NCI-H748 (cell line): ENCODE measurements at regions not wholly inside any gene's neighbourhood (a gene's known extent, or its start where the extent isn't known, plus 50 kb on each side); places are given as distances from the start of the nearest gene placed in this dataset.

Source experiments
- DNase-seq: peaks from one replicate; lab custom pipeline; 2025; ENCODE audit not compliant: unreplicated experiment; lab: John Stamatoyannopoulos, UW

GRCh38 chr9:80352967-80353366 lies 781.2 kb downstream of the TLE4 start:
- DNase-seq, result no peak

DNA sequence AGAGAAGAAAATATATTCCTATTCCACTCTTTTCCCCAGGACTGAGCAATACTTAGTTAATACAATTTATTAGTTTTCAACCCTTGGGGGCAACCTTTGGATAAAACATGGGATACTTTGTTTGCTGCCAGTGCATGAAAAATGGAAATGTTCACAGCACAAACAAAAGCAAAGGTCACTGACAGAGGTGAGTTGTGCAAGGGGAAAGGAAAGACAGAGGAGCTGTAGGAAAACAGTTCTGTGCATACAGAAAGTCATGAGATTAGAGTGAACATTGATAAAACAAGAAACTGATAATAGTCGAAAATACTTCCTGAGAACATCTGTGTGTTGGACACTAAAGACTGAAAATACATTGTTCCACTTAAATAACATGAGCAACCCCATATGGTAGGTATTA lies 779.8 kb downstream of the TLE4 start:
- DNase-seq, result no peak

- DNase-seq, result no peak
Measured at GRCh38 chr9:80326105-80326504, 754.3 kb downstream of the TLE4 start.

DNA sequence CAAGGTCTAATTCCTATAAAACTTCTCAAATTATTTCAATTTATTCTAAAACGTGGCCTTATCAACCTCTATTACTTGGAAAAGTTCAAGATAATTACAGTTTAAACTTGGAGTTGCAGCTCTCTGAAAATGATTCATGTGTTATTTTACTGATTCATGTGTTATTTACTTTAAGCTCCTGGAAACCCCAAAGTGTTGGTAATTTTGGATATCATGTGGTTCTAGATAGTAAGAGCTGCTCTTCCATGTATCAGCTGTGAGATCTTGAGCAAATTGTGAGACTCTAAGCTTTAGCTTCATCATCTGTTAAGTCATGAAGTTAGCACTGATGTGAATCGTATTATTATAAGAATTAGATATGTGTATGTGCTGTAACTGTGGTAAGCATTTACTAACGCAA lies 749.2 kb downstream of the TLE4 start:
- DNase-seq, result no peak

DNA sequence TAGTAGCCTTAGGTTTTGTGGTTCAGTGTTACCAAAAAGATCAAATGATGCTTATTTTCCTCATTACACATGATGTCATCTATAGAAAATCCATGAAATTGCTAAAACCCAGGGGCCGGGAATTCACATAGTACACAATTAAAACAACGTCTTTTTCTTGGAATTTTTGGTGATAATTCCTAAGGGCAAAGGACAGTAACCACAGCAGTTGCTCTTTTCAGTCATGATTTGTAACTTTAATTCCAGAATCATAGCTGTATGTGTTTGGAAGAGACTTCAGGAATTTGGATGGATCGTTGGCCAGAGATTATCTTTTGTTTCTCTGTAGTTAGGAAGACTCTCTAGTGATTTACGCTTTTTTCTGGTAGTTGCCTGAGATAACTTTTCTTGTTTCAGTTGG lies 748.7 kb downstream of the TLE4 start:
- no peak for DNase-seq

DNA sequence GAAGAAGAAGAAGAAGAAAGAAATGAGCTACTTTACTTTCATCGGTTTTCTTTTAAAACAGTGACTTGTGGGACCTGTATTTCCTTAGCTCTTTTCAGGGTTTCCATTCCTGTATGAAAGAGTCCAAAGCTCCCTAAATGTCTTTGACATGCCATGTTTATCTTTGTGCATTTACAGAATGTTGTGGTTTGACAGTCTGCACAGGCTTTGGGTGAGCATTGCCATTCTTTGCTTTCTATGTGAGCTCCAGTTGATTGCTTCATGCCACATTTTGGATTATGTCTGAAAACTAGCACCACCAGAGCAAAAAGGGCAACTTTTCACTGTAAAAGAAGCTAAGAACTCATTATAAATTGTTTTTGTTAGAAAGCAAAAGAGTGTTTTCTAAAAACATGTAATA lies 733.4 kb downstream of the TLE4 start:
- no peak for DNase-seq

DNA sequence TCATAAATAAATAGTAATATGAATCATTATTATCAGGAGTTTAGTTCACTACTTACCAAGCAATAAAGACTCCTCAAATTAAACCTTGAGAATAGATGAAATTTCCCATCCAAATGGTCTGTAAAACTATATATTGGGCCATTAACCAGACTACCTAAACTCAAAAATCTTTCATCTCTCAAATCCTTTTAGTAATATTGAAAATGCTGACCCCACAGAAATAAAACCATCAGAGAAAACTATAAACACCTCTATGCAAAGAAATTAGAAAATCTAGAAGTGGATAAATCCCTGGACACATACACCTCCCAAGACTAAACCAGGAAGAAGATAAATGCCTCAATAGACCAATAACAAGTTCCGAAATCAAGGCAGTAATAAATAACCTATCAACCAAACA lies 723.2 kb downstream of the TLE4 start:
- DNase-seq, result no peak

GRCh38 chr9:80294318-80294717 lies 722.6 kb downstream of the TLE4 start:
- DNase-seq, result no peak

DNA sequence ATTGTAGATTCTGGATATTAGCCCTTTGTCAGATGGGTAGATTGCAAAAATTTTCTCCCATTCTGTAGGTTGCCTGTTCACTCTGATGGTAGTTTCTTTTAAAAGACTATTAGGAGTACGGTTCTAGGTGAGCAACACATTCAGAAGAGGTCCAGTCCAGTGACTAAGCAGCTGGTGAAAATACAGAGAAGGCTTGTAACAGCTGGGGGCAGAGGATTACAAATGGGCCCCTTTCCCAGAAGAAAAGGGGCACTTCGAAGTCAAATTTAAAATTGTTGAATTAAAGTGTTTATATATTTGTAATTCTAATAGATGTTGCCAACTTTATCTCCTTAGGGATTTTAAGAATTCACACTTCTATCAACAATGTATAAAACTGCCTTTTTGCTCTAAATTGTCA lies 720.5 kb downstream of the TLE4 start:
- no peak for DNase-seq

DNA sequence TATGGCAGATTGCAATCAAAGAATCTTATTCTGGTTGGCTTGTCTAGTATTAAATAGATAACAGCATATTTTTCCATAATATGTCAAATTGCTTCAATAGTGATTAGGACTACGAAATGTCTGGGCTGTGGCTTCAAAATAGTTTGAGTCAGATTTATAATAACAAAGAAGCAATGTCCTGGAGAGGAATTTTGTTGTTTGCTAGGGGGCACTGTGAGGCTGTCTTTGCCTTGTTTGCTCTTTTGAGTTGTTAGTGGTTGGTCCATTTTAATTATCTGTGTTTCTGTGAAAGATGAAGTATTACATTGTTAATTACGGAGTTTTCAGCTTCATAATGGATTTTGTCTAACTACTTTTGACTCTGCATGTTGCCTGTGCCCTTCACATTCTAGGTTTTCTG lies 713.6 kb downstream of the TLE4 start:
- peak; percentile 6 for DNase-seq

- DNase-seq, result no peak
Measured at GRCh38 chr9:80282766-80283165, 711.0 kb downstream of the TLE4 start.

DNA sequence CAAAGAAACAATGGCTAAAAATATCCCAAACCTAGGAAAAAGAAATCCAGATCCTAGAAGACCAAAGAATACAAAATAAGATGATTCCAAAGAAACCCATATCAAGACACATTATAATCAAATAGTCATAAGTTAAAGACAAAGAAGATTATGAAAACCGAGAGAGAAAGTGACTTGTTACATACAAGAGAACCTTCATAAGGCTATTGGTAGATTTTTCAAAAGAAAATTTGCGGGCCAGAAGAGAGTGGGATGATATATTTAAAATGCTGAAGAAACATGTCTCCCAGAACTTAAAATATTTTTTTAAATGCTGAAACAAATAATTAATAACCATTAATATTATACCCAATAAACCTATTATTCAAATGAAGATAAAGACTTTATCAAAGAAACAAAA lies 687.3 kb downstream of the TLE4 start:
- DNase-seq, result no peak

DNA sequence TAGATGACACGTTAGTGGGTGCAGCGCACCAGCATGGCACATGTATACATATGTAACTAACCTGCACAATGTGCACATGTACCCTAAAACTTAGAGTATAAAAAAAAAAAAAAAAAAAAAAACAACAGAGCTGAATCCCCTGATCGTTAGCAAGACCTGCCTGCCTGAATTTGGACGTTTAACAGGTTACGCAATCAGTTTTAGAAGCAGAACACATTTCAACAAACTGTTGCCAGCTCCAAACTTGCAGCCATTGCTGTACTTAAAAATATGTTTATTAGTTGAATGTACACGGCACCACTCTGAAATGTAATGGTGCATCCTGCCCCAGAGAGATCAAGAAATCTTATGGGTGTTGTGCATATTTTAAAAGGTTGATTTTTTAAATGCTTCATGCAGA lies 680.0 kb downstream of the TLE4 start:
- no peak for DNase-seq

DNA sequence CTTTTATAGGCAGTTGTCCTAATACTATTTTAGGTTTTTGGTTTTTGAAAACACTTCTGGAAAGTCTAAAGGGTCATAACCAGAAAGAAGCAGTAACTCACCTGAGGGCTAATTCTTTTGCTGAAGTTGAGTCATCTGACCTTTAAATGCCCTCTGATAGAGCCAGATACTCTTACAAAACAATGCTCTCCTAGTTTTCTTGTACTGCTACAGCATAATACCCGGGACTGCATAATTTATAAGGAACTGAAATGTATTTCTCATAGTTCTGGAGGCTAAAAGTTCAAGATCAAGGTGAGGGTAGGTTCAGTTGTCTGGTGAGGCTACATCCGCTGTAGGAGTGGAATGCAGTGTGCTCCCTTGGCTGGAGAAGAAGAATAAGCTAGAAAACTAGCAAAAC lies 670.3 kb downstream of the TLE4 start:
- no peak for DNase-seq

- DNase-seq, result no peak
Measured at GRCh38 chr9:80235752-80236151, 664.0 kb downstream of the TLE4 start.

- no peak for DNase-seq
Measured at GRCh38 chr9:80233906-80234305, 662.1 kb downstream of the TLE4 start.

DNA sequence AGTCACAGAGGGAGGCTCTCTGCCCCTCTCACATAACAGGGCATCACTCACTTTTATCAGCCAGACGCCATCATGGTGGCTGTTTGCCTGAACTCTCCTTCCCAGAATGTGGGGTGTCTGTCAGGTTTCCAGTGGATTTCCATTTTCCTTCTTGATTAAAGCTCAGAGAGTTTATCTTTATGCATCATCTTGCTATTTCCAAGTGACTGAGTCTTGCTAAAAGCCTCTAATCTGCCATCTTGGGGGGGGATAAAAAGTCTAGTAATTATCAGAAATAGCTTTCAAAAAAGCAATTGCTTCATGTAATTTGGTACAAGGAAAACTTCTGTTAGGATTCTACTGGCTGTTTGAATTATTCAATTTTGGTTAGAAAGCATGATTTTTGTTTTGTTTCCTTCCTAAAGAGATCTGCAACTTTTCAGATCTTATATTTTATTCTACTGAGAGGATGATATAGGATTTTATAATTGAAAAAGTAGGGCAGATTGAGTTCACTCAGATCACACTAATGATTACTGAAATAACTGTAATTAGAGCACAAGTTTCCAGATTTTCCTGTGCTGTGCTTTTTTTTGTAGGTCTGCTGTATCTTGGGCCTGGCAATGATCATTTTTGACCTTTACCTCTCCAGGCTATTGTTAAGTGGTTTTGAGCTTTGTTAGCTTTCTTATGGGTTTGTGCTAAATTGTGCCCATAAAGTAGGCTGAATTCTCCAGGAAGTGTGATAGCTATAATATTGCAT lies 661.5 kb downstream of the TLE4 start:
- no peak for DNase-seq

- no peak for DNase-seq
Measured at GRCh38 chr9:80231318-80232236, 659.8 kb downstream of the TLE4 start.

- no peak for DNase-seq
Measured at GRCh38 chr9:80223897-80224296, 652.1 kb downstream of the TLE4 start.

DNA sequence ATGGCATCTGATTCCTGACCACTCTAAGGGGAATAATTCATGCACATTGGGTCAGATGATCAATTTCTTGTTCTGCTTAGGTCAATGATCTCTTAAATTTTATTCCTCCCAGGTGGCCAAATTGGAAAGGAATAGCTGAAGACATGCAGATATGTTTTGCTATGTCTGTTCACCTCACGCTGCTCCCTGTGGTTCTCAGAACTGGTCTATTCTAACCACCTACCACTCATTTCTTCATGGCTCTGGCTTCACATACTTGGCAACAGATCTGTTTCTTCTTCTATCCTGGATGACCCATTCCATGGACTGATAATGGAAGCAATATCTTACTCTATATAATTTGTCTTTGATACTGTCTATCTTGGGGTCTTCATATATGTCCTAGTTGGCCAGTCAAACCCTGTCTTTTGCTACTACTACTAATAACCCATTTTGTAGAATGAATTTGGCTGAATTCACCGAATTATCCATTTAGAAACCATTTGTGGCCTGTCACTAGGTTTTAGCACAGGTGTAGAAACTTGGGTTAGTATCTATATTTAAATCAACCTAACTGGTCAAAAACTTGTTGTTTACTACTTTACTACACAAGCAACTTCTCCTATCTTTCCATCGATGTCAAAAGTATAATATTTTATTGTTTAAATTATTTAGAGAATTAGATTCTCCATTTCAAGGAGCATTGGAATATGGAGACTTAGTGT lies 650.9 kb downstream of the TLE4 start:
- DNase-seq, result no peak

GRCh38 chr9:80218328-80218727 lies 646.6 kb downstream of the TLE4 start:
- DNase-seq, result peak; percentile 37

- DNase-seq, result no peak
Measured at GRCh38 chr9:80213613-80214012, 641.8 kb downstream of the TLE4 start.
